OCI-LY7 (cell line): ENCODE measurements at regions not wholly inside any gene's neighbourhood (a gene's known extent, or its start where the extent isn't known, plus 50 kb on each side); places are given as distances from the start of the nearest gene placed in this dataset.

Experiments used
- EZH2phosphoT487 ChIP-seq: fragments of 200-600 bp; sonication (generic); IDR thresholded peaks from 2 replicates; pipeline ENCODE4 v1.6.1; 2018; ENCODE audit warnings: low read depth, borderline replicate concordance, mild to moderate bottlenecking, mixed run types, antibody characterized with exemption, low read length, moderate library complexity, mixed read lengths
- TF ChIP-seq, protein P1 (sequence below): fragments of 200-600 bp; sonication (generic); conservative IDR thresholded peaks from 2 replicates; pipeline ENCODE4 v1.5.1; 2014; ENCODE audit warnings: mild to moderate bottlenecking, antibody characterized with exemption, low read length, moderate library complexity, mixed read lengths

DNA sequence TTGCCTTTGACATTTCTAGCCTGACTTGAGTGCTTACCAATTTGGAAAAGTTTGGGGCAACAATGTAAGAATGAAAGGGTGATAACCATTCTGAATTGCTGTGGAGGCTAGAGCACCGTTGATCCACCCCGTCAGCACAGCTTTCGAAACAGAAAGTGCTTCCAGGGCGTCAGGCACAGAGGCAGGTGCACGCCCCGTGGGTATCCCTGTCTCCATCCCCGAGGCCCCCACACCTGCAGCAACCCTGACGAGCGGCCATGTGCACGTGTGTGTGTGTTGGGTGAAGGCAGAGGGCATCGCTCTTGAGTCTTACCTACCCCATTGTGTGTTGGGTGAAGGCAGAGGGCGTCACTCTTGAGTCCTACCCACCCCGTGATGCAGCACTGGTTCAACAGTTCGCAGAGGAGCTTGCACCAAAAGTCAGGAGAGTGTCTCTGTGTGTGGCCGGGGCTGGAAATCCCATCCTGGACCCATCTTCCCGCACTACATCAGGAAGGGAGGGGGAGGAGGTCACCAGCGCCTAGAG is 404.5 kb downstream of the BRD1 start:
- TF ChIP-seq, protein P1, sequence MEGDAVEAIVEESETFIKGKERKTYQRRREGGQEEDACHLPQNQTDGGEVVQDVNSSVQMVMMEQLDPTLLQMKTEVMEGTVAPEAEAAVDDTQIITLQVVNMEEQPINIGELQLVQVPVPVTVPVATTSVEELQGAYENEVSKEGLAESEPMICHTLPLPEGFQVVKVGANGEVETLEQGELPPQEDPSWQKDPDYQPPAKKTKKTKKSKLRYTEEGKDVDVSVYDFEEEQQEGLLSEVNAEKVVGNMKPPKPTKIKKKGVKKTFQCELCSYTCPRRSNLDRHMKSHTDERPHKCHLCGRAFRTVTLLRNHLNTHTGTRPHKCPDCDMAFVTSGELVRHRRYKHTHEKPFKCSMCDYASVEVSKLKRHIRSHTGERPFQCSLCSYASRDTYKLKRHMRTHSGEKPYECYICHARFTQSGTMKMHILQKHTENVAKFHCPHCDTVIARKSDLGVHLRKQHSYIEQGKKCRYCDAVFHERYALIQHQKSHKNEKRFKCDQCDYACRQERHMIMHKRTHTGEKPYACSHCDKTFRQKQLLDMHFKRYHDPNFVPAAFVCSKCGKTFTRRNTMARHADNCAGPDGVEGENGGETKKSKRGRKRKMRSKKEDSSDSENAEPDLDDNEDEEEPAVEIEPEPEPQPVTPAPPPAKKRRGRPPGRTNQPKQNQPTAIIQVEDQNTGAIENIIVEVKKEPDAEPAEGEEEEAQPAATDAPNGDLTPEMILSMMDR, result no peak
- no peak for TF ChIP-seq EZH2phosphoT487
